Osteoblast (primary cell): ENCODE measurements at regions not wholly inside any gene's neighbourhood (a gene's known extent, or its start where the extent isn't known, plus 50 kb on each side); places are given as distances from the start of the nearest gene placed in this dataset.

Experiments used
- DNase-seq: peaks from one replicate; pipeline ENCODE4 v3.0.0; 2011; ENCODE audit warnings: low spot score, mixed read lengths; ENCODE audit not compliant: insufficient read length; ENCODE audit errors: missing footprints
- H2AFZ ChIP-seq: 2 replicates; pipeline ENCODE4 v1.6.0; 2011; ENCODE audit warnings: mild to moderate bottlenecking, low read length
- H3K27ac ChIP-seq: 2 replicates; pipeline ENCODE4 v1.5.1; 2011; ENCODE audit warnings: mild to moderate bottlenecking, low read depth, low read length, moderate library complexity
- H3K27me3 ChIP-seq: 2 replicates; pipeline ENCODE4 v1.6.0; 2012; ENCODE audit warnings: mild to moderate bottlenecking, control low read depth, inconsistent platforms, low read length, moderate library complexity; ENCODE audit not compliant: insufficient read depth
- H3K36me3 ChIP-seq: 2 replicates; pipeline ENCODE4 v1.5.1; 2011; ENCODE audit warnings: mild to moderate bottlenecking, low read length, control low read depth, moderate library complexity; ENCODE audit not compliant: insufficient read depth
- H3K4me1 ChIP-seq: 2 replicates; pipeline ENCODE4 v1.5.1; 2011; ENCODE audit warnings: mild to moderate bottlenecking, low read length, control low read depth, moderate library complexity; ENCODE audit not compliant: insufficient read depth
- H3K4me2 ChIP-seq: 2 replicates; pipeline ENCODE4 v1.6.0; 2011; ENCODE audit warnings: mild to moderate bottlenecking, low read length; ENCODE audit not compliant: insufficient read depth
- H3K4me3 ChIP-seq: fragments of 200-600 bp; sonication (generic); 3 replicates; pipeline ENCODE4 v1.5.1; 2012; ENCODE audit warnings: mild to moderate bottlenecking, low read length, inconsistent platforms; ENCODE audit not compliant: insufficient read depth
- H3K79me2 ChIP-seq: 2 replicates; pipeline ENCODE4 v1.6.0; 2012; ENCODE audit warnings: mild to moderate bottlenecking, low read length, control low read depth, inconsistent platforms; ENCODE audit not compliant: insufficient read depth
- H3K9me3 ChIP-seq: 2 replicates; pipeline ENCODE4 v1.5.1; 2011; ENCODE audit warnings: low read depth, low read length, control low read depth
- H4K20me1 ChIP-seq: 2 replicates; pipeline ENCODE4 v1.6.0; 2012; ENCODE audit warnings: mild to moderate bottlenecking, low read length, control low read depth; ENCODE audit not compliant: insufficient read depth
- TF ChIP-seq, protein P1 (sequence below): IDR thresholded peaks from 2 replicates; pipeline ENCODE4 v1.5.1; 2011; ENCODE audit warnings: mild to moderate bottlenecking, low read depth, low read length, moderate library complexity; ENCODE audit errors: extremely low read depth

DNA sequence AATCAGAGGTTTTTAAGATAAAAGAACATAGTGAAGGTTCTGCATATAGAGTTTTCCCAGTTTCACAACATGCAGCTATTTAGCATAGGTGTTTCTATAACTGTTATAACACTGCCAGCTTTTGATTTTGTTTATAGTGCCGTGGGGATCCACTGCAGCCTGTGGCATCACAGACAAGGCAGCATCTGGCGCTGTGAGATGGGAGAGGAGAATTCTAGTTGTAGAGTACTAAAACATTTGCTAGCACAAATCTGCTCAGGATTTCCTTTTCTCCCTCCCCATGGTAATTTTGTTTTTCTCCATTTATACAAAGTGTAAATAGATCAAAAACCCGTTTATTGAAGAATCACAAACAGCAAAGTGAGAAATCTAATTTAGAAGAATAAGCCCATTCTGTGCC, 482.8 kb upstream of the NCAM2 start:
- Histone ChIP-seq H3K4me2 (no peak overlapping the region), H3K4me3 (no peak overlapping the region), H3K36me3 (no peaks in the 10 kb centered on the region), H4K20me1 (no peaks in the 10 kb centered on the region), H3K79me2 (no peaks in the 10 kb centered on the region), H3K4me1 (no peaks in the 10 kb centered on the region), H2AFZ (no peak overlapping the region), H3K9me3 (peaks cover 8% of the 10 kb centered on the region), H3K27me3 (no peaks in the 10 kb centered on the region), H3K27ac (no peak overlapping the region)
- TF ChIP-seq, protein P1, sequence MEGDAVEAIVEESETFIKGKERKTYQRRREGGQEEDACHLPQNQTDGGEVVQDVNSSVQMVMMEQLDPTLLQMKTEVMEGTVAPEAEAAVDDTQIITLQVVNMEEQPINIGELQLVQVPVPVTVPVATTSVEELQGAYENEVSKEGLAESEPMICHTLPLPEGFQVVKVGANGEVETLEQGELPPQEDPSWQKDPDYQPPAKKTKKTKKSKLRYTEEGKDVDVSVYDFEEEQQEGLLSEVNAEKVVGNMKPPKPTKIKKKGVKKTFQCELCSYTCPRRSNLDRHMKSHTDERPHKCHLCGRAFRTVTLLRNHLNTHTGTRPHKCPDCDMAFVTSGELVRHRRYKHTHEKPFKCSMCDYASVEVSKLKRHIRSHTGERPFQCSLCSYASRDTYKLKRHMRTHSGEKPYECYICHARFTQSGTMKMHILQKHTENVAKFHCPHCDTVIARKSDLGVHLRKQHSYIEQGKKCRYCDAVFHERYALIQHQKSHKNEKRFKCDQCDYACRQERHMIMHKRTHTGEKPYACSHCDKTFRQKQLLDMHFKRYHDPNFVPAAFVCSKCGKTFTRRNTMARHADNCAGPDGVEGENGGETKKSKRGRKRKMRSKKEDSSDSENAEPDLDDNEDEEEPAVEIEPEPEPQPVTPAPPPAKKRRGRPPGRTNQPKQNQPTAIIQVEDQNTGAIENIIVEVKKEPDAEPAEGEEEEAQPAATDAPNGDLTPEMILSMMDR: no peak
- no peak for DNase-seq

DNA sequence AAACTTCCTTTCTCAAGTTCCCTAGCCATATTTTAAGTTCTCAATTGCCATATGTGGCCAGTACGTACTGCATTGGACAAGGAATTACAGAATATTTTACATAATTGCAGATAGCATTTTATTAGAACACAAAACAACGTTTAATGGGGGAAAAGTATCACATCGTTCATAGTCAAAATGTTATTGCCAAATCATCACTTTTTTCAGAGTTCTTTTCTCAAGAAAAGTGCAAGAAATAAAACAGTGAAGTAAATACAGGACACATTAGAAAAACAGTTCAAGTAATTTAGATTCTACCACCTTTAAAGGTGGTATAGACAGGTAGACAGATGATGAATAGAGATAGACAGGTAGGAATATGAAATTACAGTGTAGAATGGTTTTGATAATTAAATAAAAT, 479.1 kb upstream of the NCAM2 start:
- H3K4me3 ChIP-seq: no peak overlapping the region
- H3K4me1 ChIP-seq: no peaks in the 10 kb centered on the region
- no peaks in the 10 kb centered on the region for H4K20me1 ChIP-seq
- TF ChIP-seq, protein P1: no peak
- no peak for DNase-seq
- no peak overlapping the region for H3K27ac ChIP-seq
- H3K79me2 ChIP-seq: no peaks in the 10 kb centered on the region
- H2AFZ ChIP-seq: no peak overlapping the region
- peaks cover 5% of the 10 kb centered on the region for H3K9me3 ChIP-seq
- no peaks in the 10 kb centered on the region for H3K27me3 ChIP-seq
- H3K36me3 ChIP-seq: no peaks in the 10 kb centered on the region
- no peak overlapping the region for H3K4me2 ChIP-seq

DNA sequence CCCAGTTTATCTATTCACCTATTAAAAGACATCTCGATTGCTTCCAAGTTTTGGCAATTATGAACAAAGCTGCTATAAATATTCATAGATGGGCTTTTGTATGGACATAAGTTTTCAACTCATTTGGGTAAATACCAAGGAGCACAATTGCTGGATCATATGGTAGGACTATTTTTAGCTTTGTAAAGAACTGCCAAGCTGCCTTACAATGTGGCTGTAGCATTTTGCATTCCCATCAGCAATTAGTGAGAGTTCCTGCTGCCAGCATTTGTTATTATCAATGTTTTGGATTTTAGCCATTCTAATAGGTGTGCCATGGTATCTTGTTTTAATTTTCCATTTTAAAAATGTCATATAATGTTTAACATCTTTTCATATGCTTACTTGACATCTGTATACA, 475.6 kb upstream of the NCAM2 start:
- H3K9me3 ChIP-seq: peaks cover 3% of the 10 kb centered on the region
- H3K4me3 ChIP-seq: no peak overlapping the region
- no peak overlapping the region for H2AFZ ChIP-seq
- DNase-seq: no peak
- H3K79me2 ChIP-seq: no peaks in the 10 kb centered on the region
- H3K4me2 ChIP-seq: no peak overlapping the region
- no peaks in the 10 kb centered on the region for H3K27me3 ChIP-seq
- no peak overlapping the region for H3K27ac ChIP-seq
- TF ChIP-seq, protein P1: no peak
- no peaks in the 10 kb centered on the region for H3K36me3 ChIP-seq
- H3K4me1 ChIP-seq: no peaks in the 10 kb centered on the region
- H4K20me1 ChIP-seq: no peaks in the 10 kb centered on the region

DNA sequence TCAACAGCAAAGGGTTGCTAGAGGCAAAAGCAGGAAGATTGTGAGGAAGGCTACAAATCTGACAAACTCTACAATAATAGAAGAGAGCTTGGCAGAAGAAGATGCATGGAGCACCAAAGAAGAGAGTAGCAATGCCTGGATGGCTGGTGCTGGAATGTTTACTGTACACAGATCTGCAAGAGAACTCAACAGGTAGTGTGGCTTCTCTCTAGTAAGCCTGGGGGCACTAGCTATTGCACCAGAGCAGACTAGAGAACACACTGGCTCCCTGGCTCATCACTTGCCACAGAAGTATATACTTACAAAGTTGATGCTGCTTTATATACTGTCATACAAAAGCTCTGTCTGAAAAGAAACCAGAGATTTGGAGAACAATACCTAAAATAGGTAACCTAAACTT, 475.0 kb upstream of the NCAM2 start:
- Histone ChIP-seq H3K27ac (no peak overlapping the region), H2AFZ (no peak overlapping the region), H3K9me3 (peaks cover 3% of the 10 kb centered on the region), H3K27me3 (no peaks in the 10 kb centered on the region), H3K79me2 (no peaks in the 10 kb centered on the region), H3K36me3 (no peaks in the 10 kb centered on the region), H3K4me2 (no peak overlapping the region), H4K20me1 (no peaks in the 10 kb centered on the region), H3K4me1 (no peaks in the 10 kb centered on the region), H3K4me3 (no peak overlapping the region)
- DNase-seq: no peak
- TF ChIP-seq, protein P1: no peak
